ENCODE measurements at regions not wholly inside any gene's neighbourhood (a gene's known extent, or its start where the extent isn't known, plus 50 kb on each side); places are given as distances from the start of the nearest gene placed in this dataset.

DNA sequence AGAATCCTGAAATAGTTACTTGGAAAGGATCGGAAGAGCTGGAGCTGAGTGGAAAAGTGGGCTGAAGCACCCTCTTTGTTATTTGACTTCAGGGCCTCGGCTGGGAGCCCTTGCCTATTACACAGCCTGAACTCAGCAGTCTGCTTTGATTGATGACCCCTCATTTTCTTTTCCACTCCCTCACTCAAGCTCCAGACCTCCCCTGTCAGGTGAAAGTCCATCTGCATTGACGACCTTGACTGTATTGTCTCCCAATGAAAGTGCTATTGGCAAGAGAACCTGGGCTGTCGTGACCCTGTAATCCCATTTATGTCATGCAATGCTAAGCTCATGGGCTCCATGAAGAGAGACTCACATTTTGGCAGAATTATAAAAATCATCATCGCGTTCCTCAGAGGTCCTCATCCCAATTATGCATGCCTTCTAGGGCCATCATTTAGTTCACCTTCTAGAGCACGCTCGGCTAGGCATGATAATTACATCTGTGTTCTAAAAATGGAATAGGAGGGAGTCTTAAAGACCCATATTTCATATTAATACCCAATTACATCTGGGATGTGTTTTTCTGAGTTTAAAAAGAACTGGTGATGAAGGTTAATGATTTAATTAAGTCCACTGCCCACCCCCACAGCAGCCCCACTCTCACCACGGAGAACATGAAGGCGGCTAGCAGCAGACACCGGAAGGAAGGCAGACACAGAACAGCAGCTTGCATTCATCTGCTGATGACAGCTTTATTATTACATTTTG, 472.5 kb downstream of the PID1 start:
- no peak overlapping the region for H2BK12ac ChIP-seq (ENCODE audit: low read length in 2 of 2)
- no peak overlapping the region for H4K8ac ChIP-seq (ENCODE audit: low read length)
- no peak overlapping the region for H3K18ac ChIP-seq (ENCODE audit: low read depth in 1 of 2, low read length in 2 of 2)
- H2BK120ac ChIP-seq (ENCODE audit: low read depth, low read length), result no peak overlapping the region
- no peak overlapping the region for H3K27ac ChIP-seq (ENCODE audit: low read length, poor library complexity, severe bottlenecking)
- no peaks in the 10 kb centered on the region for H3K79me1 ChIP-seq (replicated peaks; ENCODE audit: low read length, poor library complexity, severe bottlenecking)
- WGBS, result 81% methylated on average over 9 of the region's 11 CpGs
- H2BK15ac ChIP-seq (ENCODE audit: low read depth, poor library complexity, severe bottlenecking), result no peak overlapping the region
- H3K4me2 ChIP-seq (ENCODE audit: low read length, poor library complexity, severe bottlenecking), result no peak overlapping the region
- no peaks in the 10 kb centered on the region for H3K9me3 ChIP-seq (ENCODE audit: control insufficient read depth, low read length)
- H3K14ac ChIP-seq (ENCODE audit: low read length in 2 of 2), result no peak overlapping the region
- H3K23ac ChIP-seq (ENCODE audit: low read length in 2 of 2), result no peak overlapping the region
- no peaks in the 10 kb centered on the region for H3K4me1 ChIP-seq (ENCODE audit: control insufficient read depth, insufficient read depth, low read depth, low read length)
- no peak for DNase-seq
- H3K36me3 ChIP-seq (ENCODE audit: control insufficient read depth in 1 of 2, insufficient read depth in 2 of 2, low read depth in 1 of 2, low read length in 2 of 2), result no peaks in the 10 kb centered on the region
- H2BK5ac ChIP-seq (ENCODE audit: low read depth, low read length, poor library complexity, severe bottlenecking), result no peak overlapping the region
- no peak overlapping the region for H3K4ac ChIP-seq (ENCODE audit: low read depth in 1 of 2, low read length in 2 of 2)
- no peaks in the 10 kb centered on the region for H3K27me3 ChIP-seq (ENCODE audit: control insufficient read depth in 1 of 2, insufficient read depth in 1 of 2, low read length in 2 of 2)
- no peak overlapping the region for H3K9ac ChIP-seq (ENCODE audit: low read length)
- no peak overlapping the region for H2AK5ac ChIP-seq (ENCODE audit: low read length, severe bottlenecking)
- no peak overlapping the region for H3K4me3 ChIP-seq (ENCODE audit: insufficient read depth in 1 of 2, low read depth in 1 of 2, low read length in 2 of 2)
- no peak overlapping the region for H2AFZ ChIP-seq (ENCODE audit: low read depth, low read length)
- no peak overlapping the region for H4K91ac ChIP-seq (ENCODE audit: low read length)

DNA sequence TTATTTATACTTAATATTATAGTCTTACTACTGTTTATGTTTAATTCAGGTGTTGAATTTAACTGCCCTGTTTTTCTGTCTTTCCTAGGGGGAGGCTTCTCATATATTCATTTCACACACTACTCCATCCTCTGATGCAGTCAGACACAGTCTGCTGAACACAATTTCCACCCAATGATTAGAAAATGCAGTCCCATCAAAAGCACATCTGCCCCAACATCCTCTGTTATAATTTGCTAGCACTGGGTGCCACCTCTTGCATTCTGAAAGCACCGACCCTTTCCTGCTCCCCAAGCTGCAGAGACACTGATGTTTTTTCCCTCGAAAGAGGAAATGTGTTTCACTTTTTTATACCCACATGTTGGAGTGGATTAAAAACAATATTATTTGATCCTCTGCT, 474.7 kb downstream of the PID1 start:
- DNase-seq, result no peak
- H3K14ac ChIP-seq (ENCODE audit: low read length in 2 of 2), result no peak overlapping the region
- no peak overlapping the region for H4K8ac ChIP-seq (ENCODE audit: low read length)
- no peak overlapping the region for H2BK5ac ChIP-seq (ENCODE audit: low read depth, low read length, poor library complexity, severe bottlenecking)
- no peak overlapping the region for H3K4me3 ChIP-seq (ENCODE audit: insufficient read depth in 1 of 2, low read depth in 1 of 2, low read length in 2 of 2)
- H3K4me2 ChIP-seq (ENCODE audit: low read length, poor library complexity, severe bottlenecking), result no peak overlapping the region
- H3K4me1 ChIP-seq (ENCODE audit: control insufficient read depth, insufficient read depth, low read depth, low read length), result no peaks in the 10 kb centered on the region
- no peak overlapping the region for H2AFZ ChIP-seq (ENCODE audit: low read depth, low read length)
- no peaks in the 10 kb centered on the region for H3K9me3 ChIP-seq (ENCODE audit: control insufficient read depth, low read length)
- no peak overlapping the region for H4K91ac ChIP-seq (ENCODE audit: low read length)
- H3K9ac ChIP-seq (ENCODE audit: low read length), result no peak overlapping the region
- WGBS, result 86% methylated on average over 1 of the region's 2 CpGs
- H3K23ac ChIP-seq (ENCODE audit: low read length in 2 of 2), result no peak overlapping the region
- H2BK12ac ChIP-seq (ENCODE audit: low read length in 2 of 2), result no peak overlapping the region
- no peak overlapping the region for H3K27ac ChIP-seq (ENCODE audit: low read length, poor library complexity, severe bottlenecking)
- H3K4ac ChIP-seq (ENCODE audit: low read depth in 1 of 2, low read length in 2 of 2), result no peak overlapping the region
- no peaks in the 10 kb centered on the region for H3K27me3 ChIP-seq (ENCODE audit: control insufficient read depth in 1 of 2, insufficient read depth in 1 of 2, low read length in 2 of 2)
- H3K79me1 ChIP-seq (replicated peaks; ENCODE audit: low read length, poor library complexity, severe bottlenecking), result no peaks in the 10 kb centered on the region
- H3K18ac ChIP-seq (ENCODE audit: low read depth in 1 of 2, low read length in 2 of 2), result no peak overlapping the region
- H2BK120ac ChIP-seq (ENCODE audit: low read depth, low read length), result no peak overlapping the region
- H3K36me3 ChIP-seq (ENCODE audit: control insufficient read depth in 1 of 2, insufficient read depth in 2 of 2, low read depth in 1 of 2, low read length in 2 of 2), result no peaks in the 10 kb centered on the region
- no peak overlapping the region for H2AK5ac ChIP-seq (ENCODE audit: low read length, severe bottlenecking)
- no peak overlapping the region for H2BK15ac ChIP-seq (ENCODE audit: low read depth, poor library complexity, severe bottlenecking)

DNA sequence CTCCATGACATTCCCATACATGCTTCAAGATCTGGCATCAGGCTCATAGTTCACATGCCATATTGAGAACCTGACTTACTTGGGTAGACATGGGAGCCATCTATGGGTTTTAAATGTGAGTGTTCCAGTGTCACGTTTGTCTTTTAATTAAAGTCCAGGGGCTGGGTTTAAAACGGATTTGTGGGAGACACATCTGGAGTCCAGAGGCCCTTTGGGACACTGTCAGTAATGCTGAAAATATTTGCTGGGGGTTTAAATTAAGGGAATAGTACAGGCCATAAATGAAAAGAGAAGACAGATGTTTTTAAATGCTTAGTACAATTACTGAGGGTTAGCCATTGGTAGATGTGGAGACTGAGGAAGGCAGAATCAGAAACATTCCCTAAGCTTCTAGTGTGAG, 478.0 kb downstream of the PID1 start:
- H3K27me3 ChIP-seq (ENCODE audit: control insufficient read depth in 1 of 2, insufficient read depth in 1 of 2, low read length in 2 of 2), result no peaks in the 10 kb centered on the region
- H3K9ac ChIP-seq (ENCODE audit: low read length), result no peak overlapping the region
- no peaks in the 10 kb centered on the region for H3K9me3 ChIP-seq (ENCODE audit: control insufficient read depth, low read length)
- no peak for DNase-seq
- no peak overlapping the region for H3K4me2 ChIP-seq (ENCODE audit: low read length, poor library complexity, severe bottlenecking)
- no peak overlapping the region for H3K23ac ChIP-seq (ENCODE audit: low read length in 2 of 2)
- no peak overlapping the region for H2BK15ac ChIP-seq (ENCODE audit: low read depth, poor library complexity, severe bottlenecking)
- H3K4me3 ChIP-seq (ENCODE audit: insufficient read depth in 1 of 2, low read depth in 1 of 2, low read length in 2 of 2), result no peak overlapping the region
- no peak overlapping the region for H2AFZ ChIP-seq (ENCODE audit: low read depth, low read length)
- no peaks in the 10 kb centered on the region for H3K4me1 ChIP-seq (ENCODE audit: control insufficient read depth, insufficient read depth, low read depth, low read length)
- no peak overlapping the region for H2BK12ac ChIP-seq (ENCODE audit: low read length in 2 of 2)
- no peak overlapping the region for H2BK120ac ChIP-seq (ENCODE audit: low read depth, low read length)
- no peak overlapping the region for H3K4ac ChIP-seq (ENCODE audit: low read depth in 1 of 2, low read length in 2 of 2)
- H3K36me3 ChIP-seq (ENCODE audit: control insufficient read depth in 1 of 2, insufficient read depth in 2 of 2, low read depth in 1 of 2, low read length in 2 of 2), result no peaks in the 10 kb centered on the region
- no peak overlapping the region for H3K14ac ChIP-seq (ENCODE audit: low read length in 2 of 2)
- H2AK5ac ChIP-seq (ENCODE audit: low read length, severe bottlenecking), result no peak overlapping the region
- 76% methylated on average over 2 of the region's 2 CpGs for whole genome bisulfite sequencing
- no peak overlapping the region for H4K8ac ChIP-seq (ENCODE audit: low read length)
- H3K18ac ChIP-seq (ENCODE audit: low read depth in 1 of 2, low read length in 2 of 2), result no peak overlapping the region
- H4K91ac ChIP-seq (ENCODE audit: low read length), result no peak overlapping the region
- no peak overlapping the region for H2BK5ac ChIP-seq (ENCODE audit: low read depth, low read length, poor library complexity, severe bottlenecking)
- no peaks in the 10 kb centered on the region for H3K79me1 ChIP-seq (replicated peaks; ENCODE audit: low read length, poor library complexity, severe bottlenecking)
- H3K27ac ChIP-seq (ENCODE audit: low read length, poor library complexity, severe bottlenecking), result no peak overlapping the region

DNA sequence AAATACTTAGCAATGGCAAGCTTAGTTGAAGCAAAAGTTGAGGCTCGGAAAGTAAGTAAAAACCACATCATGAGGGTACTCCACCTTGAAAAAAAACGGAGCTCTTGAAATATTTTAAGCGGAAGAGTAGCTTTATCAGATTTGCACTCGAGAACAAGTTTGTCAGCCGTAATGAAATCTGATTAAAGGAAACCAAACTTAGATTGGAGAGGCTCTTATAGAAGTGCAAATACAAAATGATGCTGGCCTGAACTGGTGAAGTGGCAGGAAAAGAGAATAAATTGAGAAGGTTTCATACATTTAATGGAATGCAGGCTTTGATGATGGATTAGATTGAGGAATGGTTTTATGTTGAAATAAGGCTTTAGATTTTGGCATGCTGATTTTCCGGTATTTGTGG, 484.2 kb downstream of the PID1 start:
- Histone ChIP-seq H2AFZ (ENCODE audit: low read depth, low read length) (no peak overlapping the region), H3K4me1 (ENCODE audit: control insufficient read depth, insufficient read depth, low read depth, low read length) (no peaks in the 10 kb centered on the region), H3K36me3 (ENCODE audit: control insufficient read depth in 1 of 2, insufficient read depth in 2 of 2, low read depth in 1 of 2, low read length in 2 of 2) (no peaks in the 10 kb centered on the region), H3K27ac (ENCODE audit: low read length, poor library complexity, severe bottlenecking) (no peak overlapping the region), H3K4ac (ENCODE audit: low read depth in 1 of 2, low read length in 2 of 2) (no peak overlapping the region), H2BK5ac (ENCODE audit: low read depth, low read length, poor library complexity, severe bottlenecking) (no peak overlapping the region), H3K14ac (ENCODE audit: low read length in 2 of 2) (no peak overlapping the region), H2BK15ac (ENCODE audit: low read depth, poor library complexity, severe bottlenecking) (no peak overlapping the region), H3K4me2 (ENCODE audit: low read length, poor library complexity, severe bottlenecking) (no peak overlapping the region), H4K8ac (ENCODE audit: low read length) (no peak overlapping the region), H2BK12ac (ENCODE audit: low read length in 2 of 2) (no peak overlapping the region), H3K27me3 (ENCODE audit: control insufficient read depth in 1 of 2, insufficient read depth in 1 of 2, low read length in 2 of 2) (no peaks in the 10 kb centered on the region), H2BK120ac (ENCODE audit: low read depth, low read length) (no peak overlapping the region), H3K4me3 (ENCODE audit: insufficient read depth in 1 of 2, low read depth in 1 of 2, low read length in 2 of 2) (no peak overlapping the region), H3K9me3 (ENCODE audit: control insufficient read depth, low read length) (no peaks in the 10 kb centered on the region), H3K9ac (ENCODE audit: low read length) (no peak overlapping the region), H3K18ac (ENCODE audit: low read depth in 1 of 2, low read length in 2 of 2) (no peak overlapping the region), H3K79me1 (replicated peaks; ENCODE audit: low read length, poor library complexity, severe bottlenecking) (no peaks in the 10 kb centered on the region), H3K23ac (ENCODE audit: low read length in 2 of 2) (no peak overlapping the region), H2AK5ac (ENCODE audit: low read length, severe bottlenecking) (no peak overlapping the region), H4K91ac (ENCODE audit: low read length) (no peak overlapping the region)
- DNase-seq, result no peak
- WGBS, result 76% methylated on average over 6 of the region's 6 CpGs

Measured in mesenchymal stem cell (in vitro differentiated cells and primary cell).